ENCODE measurements at regions not wholly inside any gene's neighbourhood (a gene's known extent, or its start where the extent isn't known, plus 50 kb on each side); places are given as distances from the start of the nearest gene placed in this dataset.
"Not testable (repeated sequence)": the region's sequence is repeated elsewhere in the genome, so short reads cannot be mapped to it uniquely, and the experiment has no call there.

DNA sequence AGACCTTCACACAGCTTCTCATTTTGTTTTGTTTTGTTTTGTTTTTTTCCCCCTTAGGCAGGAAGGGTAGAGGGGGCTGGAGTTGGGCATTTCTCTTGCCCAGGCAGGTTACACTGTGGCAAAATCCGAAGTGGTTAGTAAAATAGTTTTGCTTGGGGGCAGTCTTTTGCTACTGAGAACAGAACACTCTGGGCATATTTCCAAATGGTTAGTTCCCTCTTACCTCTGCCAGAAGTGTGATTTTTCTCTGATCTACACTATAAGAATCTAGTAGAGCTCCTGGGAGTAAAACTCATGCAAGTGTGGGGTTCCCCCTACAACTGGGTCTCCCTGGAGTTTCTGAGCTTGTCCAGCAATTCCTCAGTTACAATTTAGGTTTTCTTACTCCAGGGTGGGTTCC lies 61.7 kb downstream of the NPS start:
- no peak for DNase-seq (ENCODE audit: low read depth in 4 of 4, low spot score in 3 of 4)

DNA sequence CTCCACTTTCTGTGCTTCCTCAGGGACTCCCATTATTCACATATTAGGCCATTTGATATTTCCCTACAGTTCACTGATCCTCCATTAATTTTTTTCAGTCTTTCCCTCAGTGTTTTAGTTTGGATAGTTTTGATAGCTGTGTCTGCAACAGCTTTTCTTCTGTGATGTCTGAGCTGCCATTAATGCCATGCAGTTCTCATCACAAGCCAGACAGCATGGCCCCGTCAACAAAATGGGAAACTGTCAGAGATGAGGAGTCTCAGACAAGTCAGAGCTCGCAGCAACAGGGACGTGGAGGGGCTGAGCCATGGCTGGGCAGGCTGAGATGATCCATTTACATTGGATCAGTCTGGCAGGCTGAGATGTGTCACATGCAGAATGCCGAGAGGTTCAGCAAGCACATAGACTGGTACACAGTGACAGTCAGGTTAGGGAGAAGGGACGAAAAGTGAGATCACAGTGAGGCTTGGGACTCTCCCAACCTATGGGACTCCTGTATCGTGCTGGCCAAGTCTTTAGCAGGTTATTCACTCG lies 65.4 kb downstream of the NPS start:
- no peak for DNase-seq (ENCODE audit: low read depth in 4 of 4, low spot score in 3 of 4)

DNA sequence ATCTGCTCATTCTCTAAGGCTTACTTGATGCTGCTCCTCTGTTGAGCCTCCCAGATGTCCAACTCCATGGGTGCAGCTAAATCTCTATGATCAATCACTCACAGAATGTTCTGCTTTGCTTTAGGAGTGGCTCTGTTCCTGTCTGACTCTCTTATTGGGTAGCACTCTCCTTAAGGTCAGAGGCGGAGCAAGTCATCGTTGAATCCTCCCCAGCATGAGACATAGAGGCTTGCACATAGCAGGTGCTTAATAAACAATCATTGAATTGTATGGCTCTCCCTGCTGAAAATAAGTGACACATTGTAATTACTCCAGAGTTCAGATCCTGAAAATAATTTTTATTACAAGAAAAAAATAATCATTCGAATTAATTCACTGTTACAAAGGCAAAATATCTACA lies 69.7 kb downstream of the NPS start:
- no peak for DNase-seq (ENCODE audit: low read depth in 4 of 4, low spot score in 3 of 4)

DNA sequence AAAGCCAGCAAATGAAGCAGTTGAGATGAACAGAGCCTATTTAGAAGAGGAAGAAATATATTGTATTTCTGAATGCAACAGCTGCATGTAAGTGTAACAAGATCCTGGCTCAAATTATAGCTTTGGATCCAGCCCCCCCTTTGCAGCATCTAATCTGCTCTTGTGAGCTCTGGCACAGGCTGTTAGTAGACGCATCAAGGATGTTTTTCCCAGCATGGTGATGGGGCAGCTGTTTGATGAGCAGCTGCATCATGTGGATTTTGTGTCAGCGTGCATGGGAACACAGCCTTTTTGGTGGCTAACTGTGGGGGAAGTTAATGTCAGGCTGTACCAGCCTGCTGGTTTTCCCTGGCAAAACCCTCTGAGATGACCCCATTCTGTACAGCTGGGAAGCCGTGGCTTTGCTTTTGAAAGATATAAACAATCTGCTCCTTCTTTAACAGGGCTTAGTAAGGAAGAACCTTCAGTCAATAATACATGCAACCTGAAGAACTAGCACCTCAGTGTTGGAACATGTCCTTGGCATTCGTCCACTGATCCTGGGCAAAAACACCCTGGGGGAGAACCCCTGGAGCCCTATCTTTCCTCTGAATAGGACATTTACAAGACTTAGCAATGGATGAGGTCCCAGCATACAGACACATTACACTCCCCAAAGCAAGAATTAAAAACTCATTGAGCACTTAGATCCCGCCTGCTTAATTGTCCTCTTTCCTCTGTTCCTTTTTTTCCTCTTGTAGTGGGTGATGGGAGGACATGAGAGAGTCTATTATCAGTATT lies 70.6 kb downstream of the NPS start:
- no peak for DNase-seq (ENCODE audit: low read depth in 4 of 4, low spot score in 3 of 4)

DNA sequence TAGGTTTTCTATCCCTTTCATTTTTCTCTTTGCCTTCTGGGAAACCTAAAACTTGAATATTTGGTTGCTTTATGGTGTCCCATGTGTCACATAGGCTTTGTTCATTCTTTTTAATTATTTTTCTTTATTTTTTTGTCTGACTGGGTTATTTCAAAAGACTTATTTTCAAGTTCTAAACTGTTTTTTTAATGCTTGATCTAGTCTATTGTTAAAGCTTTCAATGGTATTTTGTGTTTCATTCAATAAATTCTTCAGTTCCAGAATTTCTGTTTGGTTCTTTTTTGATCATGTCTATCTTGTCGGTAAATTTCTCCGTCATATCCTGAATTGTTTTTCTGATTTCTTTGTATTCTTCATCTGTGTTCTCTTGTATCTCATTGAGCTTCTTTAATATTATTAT lies 86.8 kb downstream of the NPS start:
- DNase-seq (ENCODE audit: low read depth in 4 of 4, low spot score in 3 of 4): no peak

DNA sequence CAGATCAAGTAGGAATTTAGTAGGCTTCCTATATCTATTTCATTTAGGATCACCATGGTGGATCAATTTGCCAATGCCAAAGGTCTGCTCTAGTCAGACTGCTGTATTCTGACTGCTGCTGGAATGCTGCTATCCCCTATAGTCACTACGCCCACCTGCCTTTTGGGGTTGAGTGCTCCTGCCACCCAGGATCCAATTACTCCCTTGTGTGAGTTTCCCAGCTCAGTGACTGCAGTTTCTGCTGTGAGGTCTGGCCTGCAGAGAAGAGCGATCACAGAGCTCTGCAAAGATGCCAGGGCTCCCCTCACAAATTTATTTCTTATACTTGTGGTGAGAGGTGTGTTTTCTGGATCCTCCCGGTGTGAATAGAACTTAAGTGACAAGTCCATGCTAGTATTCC lies 88.1 kb upstream of the FOXI2 start:
- peak in 1 of 4 donors; percentile 41 for DNase-seq (ENCODE audit: low read depth in 4 of 4, low spot score in 3 of 4)

DNA sequence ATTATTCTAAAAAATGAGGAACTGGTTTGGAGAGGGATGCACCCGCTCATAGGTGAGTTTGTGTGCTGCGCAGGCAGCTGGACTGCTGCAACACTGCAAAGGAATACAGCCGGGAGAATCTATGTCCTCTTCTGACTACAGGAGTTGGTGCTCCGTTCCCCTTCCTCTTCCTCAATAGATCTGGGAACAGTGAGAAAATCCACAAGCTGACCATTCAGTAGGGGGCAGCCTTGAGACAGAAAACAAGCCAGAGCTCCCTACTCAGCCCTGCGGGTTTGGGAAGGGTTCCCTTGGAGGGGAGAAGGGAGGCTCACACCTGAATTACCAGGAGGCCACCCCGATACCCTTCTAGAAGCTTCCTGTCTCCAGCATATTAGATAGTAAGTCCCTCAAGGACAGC lies 87.3 kb upstream of the FOXI2 start:
- no peak for DNase-seq (ENCODE audit: low read depth in 4 of 4, low spot score in 3 of 4)

DNA sequence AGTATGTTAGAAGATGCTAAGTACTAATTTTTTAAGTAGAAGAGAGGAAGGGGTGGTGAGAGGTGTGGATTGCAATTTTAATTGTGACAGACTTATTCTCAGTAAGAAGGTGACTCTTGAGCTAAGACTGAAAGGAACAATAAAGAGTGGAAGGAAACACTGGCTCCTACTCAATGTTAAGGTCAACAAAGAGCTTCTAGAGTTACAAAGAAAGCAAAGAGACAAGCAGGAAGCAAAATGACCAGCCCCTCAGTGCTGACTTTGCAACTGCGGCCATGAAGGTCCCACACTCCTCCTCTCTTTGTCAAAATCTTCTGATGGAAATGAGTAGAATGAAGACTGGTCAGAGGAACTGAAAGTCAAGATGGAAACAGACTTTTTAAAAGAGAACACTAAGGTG lies 79.9 kb upstream of the FOXI2 start:
- DNase-seq (ENCODE audit: low read depth in 4 of 4, low spot score in 3 of 4): no peak

DNA sequence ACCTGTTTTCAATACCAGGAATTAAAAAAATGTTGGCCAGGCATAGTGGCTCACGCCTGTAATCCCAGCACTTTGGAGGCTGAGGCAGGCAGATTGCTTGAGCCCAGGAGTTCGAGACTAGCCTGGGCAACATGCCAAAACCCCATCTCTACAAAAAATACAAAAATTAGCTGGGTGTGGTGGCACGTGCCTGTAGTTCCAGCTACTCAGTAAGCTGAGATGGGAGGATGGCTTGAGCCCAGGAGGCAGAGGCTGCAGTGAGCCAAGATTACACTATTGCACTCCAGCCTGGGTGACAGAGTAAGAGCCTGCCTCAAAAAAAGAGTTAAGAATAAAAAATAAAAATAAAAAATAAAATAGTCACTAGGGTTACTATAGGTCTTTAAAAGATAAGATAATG lies 60.6 kb upstream of the FOXI2 start:
- DNase-seq (ENCODE audit: low read depth in 4 of 4, low spot score in 3 of 4): not testable (repeated sequence)

DNA sequence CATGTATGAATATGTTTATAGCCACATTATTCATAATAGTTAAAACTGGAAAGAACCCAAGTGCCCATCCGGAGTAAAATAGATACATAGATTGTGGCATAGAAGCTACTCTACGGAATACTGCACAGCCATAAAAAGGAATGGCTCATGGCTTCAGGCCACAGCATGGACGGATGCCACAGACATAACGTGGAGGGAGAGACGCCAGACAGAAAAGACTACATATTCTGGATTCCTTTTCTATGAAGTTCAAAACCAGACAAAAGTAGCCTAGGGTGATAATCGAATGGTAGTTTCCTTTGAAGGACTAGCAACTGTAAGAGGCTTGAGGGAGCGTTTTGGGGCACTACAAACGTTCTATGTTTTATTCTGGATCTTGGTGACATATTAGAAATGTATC lies 58.9 kb upstream of the FOXI2 start:
- DNase-seq (ENCODE audit: low read depth in 4 of 4, low spot score in 3 of 4): no peak

DNA sequence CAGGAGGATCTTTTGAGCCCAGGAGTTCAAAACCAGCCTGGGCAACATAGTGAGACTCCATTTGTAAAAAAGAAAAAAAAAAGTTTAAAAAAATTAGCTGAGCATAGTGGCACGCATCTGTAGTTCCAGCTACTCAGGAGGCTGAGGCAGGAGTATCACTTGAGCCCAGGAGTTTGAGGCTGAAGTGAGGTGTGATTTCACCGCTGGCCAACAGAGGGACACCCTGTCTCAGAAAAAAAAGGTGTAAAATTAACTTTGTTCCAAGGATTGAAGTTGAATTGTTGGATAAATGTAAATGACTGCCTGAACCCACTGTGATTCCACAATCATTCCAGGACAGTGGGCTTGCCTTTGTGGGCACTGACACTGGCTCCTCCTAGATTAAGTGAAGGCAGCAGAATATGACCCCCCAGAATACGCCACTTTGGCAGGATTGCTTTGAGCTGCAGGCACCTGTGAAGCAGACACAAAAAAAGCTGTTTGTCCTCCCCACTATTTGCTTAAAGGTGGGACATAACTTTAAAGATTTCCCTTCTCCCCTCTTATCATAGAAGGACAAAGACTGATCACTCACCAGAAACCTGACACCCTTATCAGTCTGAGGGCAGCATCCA lies 57.2 kb upstream of the FOXI2 start:
- no peak for DNase-seq (ENCODE audit: low read depth in 4 of 4, low spot score in 3 of 4)
